ENCODE measurements at regions not wholly inside any gene's neighbourhood (a gene's known extent, or its start where the extent isn't known, plus 50 kb on each side); places are given as distances from the start of the nearest gene placed in this dataset.
A peak's percentile ranks its signal among the peaks of the same experiment; 100 is the strongest.

- FAIRE-seq = no peak
Observed at GRCh38 chr1:29397256-29397590, 160.9 kb downstream of the PTPRU start.

GRCh38 chr1:29396438-29397255 is 160.3 kb downstream of the PTPRU start:
- H3K4me1 ChIP-seq (ENCODE audit: insufficient read depth, low read length) = no peaks in the 10 kb centered on the region
- H3K4me3 ChIP-seq (ENCODE audit: insufficient read depth, low read depth, low read length) = no peak overlapping the region
- no peak overlapping the region for H3K27ac ChIP-seq (ENCODE audit: low read depth, low read length)
- peaks cover 7% of the 10 kb centered on the region for H3K9me3 Mint-ChIP-seq (ENCODE audit: unreplicated experiment)
- H3K36me3 ChIP-seq (ENCODE audit: insufficient read depth, low read length) = no peaks in the 10 kb centered on the region
- no peaks in the 10 kb centered on the region for H3K36me3 Mint-ChIP-seq (ENCODE audit: low read depth, unreplicated experiment)
- H3K9ac ChIP-seq (ENCODE audit: low read length) = no peak overlapping the region
- H2AFZ ChIP-seq (ENCODE audit: low read depth, low read length) = no peak overlapping the region
- no peak overlapping the region for H3K27ac Mint-ChIP-seq (ENCODE audit: unreplicated experiment)
- H3K4me1 Mint-ChIP-seq (ENCODE audit: low read depth, unreplicated experiment) = peaks cover 3% of the 10 kb centered on the region
- no peak overlapping the region for H3K4me3 Mint-ChIP-seq (ENCODE audit: unreplicated experiment)
- no peaks in the 10 kb centered on the region for H3K27me3 ChIP-seq (ENCODE audit: insufficient read depth, low read length)
- peaks cover 20% of the 10 kb centered on the region for H3K27me3 Mint-ChIP-seq (ENCODE audit: low read depth, unreplicated experiment)
- no peak for DNase-seq (ENCODE audit: low read depth)
- H3K79me2 ChIP-seq (ENCODE audit: insufficient read depth, low read length) = no peaks in the 10 kb centered on the region
- no peak overlapping the region for H3K4me2 ChIP-seq (ENCODE audit: low read length)
- peaks cover 4% of the 10 kb centered on the region for H3K9me3 ChIP-seq (ENCODE audit: insufficient read depth, low read depth, low read length)
- no peaks in the 10 kb centered on the region for H4K20me1 ChIP-seq (ENCODE audit: insufficient read depth, low read length)
- no peak for FAIRE-seq
- TF ChIP-seq CTCF (IDR thresholded peaks at IDR 0.05; ENCODE audit: insufficient read depth, low read depth, low read length) = peak; percentile 26
- no peak for TF ChIP-seq EZH2 (IDR thresholded peaks at IDR 0.05; ENCODE audit: insufficient read depth, low read length)

More at GRCh38 chr1:29397256-29397590, 160.9 kb downstream of the PTPRU start:
- Mint-ChIP-seq H3K27ac (ENCODE audit: unreplicated experiment) (no peak overlapping the region), H3K4me1 (ENCODE audit: low read depth, unreplicated experiment) (peaks cover 3% of the 10 kb centered on the region), H3K27me3 (ENCODE audit: low read depth, unreplicated experiment) (peaks cover 22% of the 10 kb centered on the region), H3K9me3 (ENCODE audit: unreplicated experiment) (peaks cover 7% of the 10 kb centered on the region), H3K4me3 (ENCODE audit: unreplicated experiment) (no peak overlapping the region), H3K36me3 (ENCODE audit: low read depth, unreplicated experiment) (no peaks in the 10 kb centered on the region)
- H4K20me1 ChIP-seq (ENCODE audit: insufficient read depth, low read length) = no peaks in the 10 kb centered on the region
- H3K9me3 ChIP-seq (ENCODE audit: insufficient read depth, low read depth, low read length) = peaks cover 4% of the 10 kb centered on the region
- H3K27ac ChIP-seq (ENCODE audit: low read depth, low read length) = no peak overlapping the region
- H3K4me2 ChIP-seq (ENCODE audit: low read length) = no peak overlapping the region
- no peak overlapping the region for H3K9ac ChIP-seq (ENCODE audit: low read length)
- H3K36me3 ChIP-seq (ENCODE audit: insufficient read depth, low read length) = no peaks in the 10 kb centered on the region
- no peak for DNase-seq (ENCODE audit: low read depth)
- no peaks in the 10 kb centered on the region for H3K79me2 ChIP-seq (ENCODE audit: insufficient read depth, low read length)
- H3K4me3 ChIP-seq (ENCODE audit: insufficient read depth, low read depth, low read length) = no peak overlapping the region
- no peaks in the 10 kb centered on the region for H3K4me1 ChIP-seq (ENCODE audit: insufficient read depth, low read length)
- no peaks in the 10 kb centered on the region for H3K27me3 ChIP-seq (ENCODE audit: insufficient read depth, low read length)
- no peak overlapping the region for H2AFZ ChIP-seq (ENCODE audit: low read depth, low read length)
- TF ChIP-seq EZH2 (IDR thresholded peaks at IDR 0.05; ENCODE audit: insufficient read depth, low read length) = no peak
- TF ChIP-seq CTCF (IDR thresholded peaks at IDR 0.05; ENCODE audit: insufficient read depth, low read depth, low read length) = no peak
